HG02973 (cell line): ENCODE measurements at regions not wholly inside any gene's neighbourhood (a gene's known extent, or its start where the extent isn't known, plus 50 kb on each side); places are given as distances from the start of the nearest gene placed in this dataset.

Experiments
- ATAC-seq: cut with Tn5 transposase; IDR thresholded peaks from one replicate; pipeline ENCODE4 v1.9.1; 2021; ENCODE audit warnings: moderate library complexity; ENCODE audit not compliant: unreplicated experiment

DNA sequence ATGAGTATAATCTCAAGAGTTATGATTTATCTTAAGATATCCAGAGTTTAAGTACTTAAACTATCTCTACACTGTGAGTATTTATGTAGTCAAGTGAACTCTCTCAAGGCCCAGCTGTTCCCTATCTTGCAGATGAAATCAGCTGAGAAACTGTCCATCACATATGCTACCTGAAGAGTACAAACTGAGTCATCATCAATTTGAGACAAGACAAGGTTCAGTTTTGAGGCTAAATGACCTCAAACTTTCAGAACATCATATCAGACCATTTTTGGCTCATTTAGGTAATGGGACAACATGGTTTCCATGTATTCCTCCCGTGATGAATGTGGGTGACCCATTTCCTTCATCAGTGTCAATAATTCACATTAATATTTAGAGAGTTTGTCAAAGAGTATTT lies 53.1 kb upstream of the AUTS2 start:
- ATAC-seq = no peak
